ENCODE measurements at regions not wholly inside any gene's neighbourhood (a gene's known extent, or its start where the extent isn't known, plus 50 kb on each side); places are given as distances from the start of the nearest gene placed in this dataset.

DNA sequence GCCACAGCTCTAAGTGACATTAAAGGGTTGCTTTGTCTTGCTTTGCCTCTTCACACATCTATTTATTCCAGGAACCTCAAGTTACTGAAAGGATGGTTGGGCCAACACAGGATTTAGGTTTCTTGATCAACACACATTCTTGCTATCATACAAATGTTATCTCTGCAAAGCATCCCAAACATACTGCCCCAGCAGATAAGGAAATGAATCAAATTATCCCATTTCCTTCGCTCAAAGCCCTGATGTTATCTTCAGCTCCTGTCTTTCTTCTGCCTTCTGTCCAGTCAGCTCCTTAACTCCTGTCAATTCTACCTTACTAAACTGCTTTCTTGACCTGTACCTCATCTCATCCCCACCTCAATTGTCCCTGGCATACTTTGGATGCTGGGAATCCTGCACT is 355.9 kb upstream of the TENM4 start:
- no peak for TF ChIP-seq EZH2 (IDR thresholded peaks at IDR 0.05)
- TF ChIP-seq, protein P1, sequence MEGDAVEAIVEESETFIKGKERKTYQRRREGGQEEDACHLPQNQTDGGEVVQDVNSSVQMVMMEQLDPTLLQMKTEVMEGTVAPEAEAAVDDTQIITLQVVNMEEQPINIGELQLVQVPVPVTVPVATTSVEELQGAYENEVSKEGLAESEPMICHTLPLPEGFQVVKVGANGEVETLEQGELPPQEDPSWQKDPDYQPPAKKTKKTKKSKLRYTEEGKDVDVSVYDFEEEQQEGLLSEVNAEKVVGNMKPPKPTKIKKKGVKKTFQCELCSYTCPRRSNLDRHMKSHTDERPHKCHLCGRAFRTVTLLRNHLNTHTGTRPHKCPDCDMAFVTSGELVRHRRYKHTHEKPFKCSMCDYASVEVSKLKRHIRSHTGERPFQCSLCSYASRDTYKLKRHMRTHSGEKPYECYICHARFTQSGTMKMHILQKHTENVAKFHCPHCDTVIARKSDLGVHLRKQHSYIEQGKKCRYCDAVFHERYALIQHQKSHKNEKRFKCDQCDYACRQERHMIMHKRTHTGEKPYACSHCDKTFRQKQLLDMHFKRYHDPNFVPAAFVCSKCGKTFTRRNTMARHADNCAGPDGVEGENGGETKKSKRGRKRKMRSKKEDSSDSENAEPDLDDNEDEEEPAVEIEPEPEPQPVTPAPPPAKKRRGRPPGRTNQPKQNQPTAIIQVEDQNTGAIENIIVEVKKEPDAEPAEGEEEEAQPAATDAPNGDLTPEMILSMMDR (IDR thresholded peaks at IDR 0.05) = no peak

Data from neural progenitor cell (in vitro differentiated cells).